ENCODE measurements at regions not wholly inside any gene's neighbourhood (a gene's known extent, or its start where the extent isn't known, plus 50 kb on each side); places are given as distances from the start of the nearest gene placed in this dataset.

GRCh38 chr20:54711071-54711470, 235.7 kb downstream of the DOK5 start:
- TF ChIP-seq CSDC2 (CRISPR knock-in tag; IDR thresholded peaks at IDR 0.05) (no peak), POU6F1 (CRISPR knock-in tag; IDR thresholded peaks at IDR 0.05; ENCODE audit: borderline replicate concordance, low read depth) (no peak), RARB (CRISPR knock-in tag; IDR thresholded peaks at IDR 0.05) (no peak), ARNTL (CRISPR knock-in tag; IDR thresholded peaks at IDR 0.05; ENCODE audit: borderline replicate concordance, low read depth) (no peak)

Measured in SK-N-SH treated with all-trans-retinoic acid at 6 μM for 48 hours (cell line).